Ascending aorta (tissue), 2 donors: ENCODE measurements at regions not wholly inside any gene's neighbourhood (a gene's known extent, or its start where the extent isn't known, plus 50 kb on each side); places are given as distances from the start of the nearest gene placed in this dataset.
"Not testable (repeated sequence)": the region's sequence is repeated elsewhere in the genome, so short reads cannot be mapped to it uniquely, and the experiment has no call there.

ENCODE experiments used
- DNase-seq, 2 donors: peaks; one replicate each; pipeline ENCODE4 v3.0.0-alpha.2; 2019; ENCODE audit warnings: low spot score in 2 of 2
- H3K27ac ChIP-seq, 2 donors: fragments of 200-600 bp; sonication (generic); one replicate each; pipeline ENCODE4 v1.5.1; 2016 to 2017; ENCODE audit warnings: mild to moderate bottlenecking in 1 of 2
- H3K27me3 ChIP-seq: fragments of 200-600 bp; sonication (generic); one replicate; pipeline ENCODE4 v1.5.1; 2017
- H3K36me3 ChIP-seq, 2 donors: fragments of 200-600 bp; sonication (generic); one replicate each; pipeline ENCODE4 v1.5.1; 2016
- H3K4me1 ChIP-seq, 2 donors: fragments of 200-600 bp; sonication (generic); one replicate each; pipeline ENCODE4 v1.5.1; 2016 to 2017; ENCODE audit warnings: mild to moderate bottlenecking in 1 of 2
- H3K4me3 ChIP-seq, 2 donors: fragments of 200-600 bp; sonication (generic); one replicate each; pipeline ENCODE4 v1.5.1; 2016 to 2017; ENCODE audit warnings: mild to moderate bottlenecking in 1 of 2
- H3K9me3 ChIP-seq, 2 donors: fragments of 200-600 bp; sonication (generic); one replicate each; pipeline ENCODE4 v1.5.1; 2016
- intact Hi-C: fragments of 100-400 bp; cut with DNase I; formaldehyde crosslinking; loops from one replicate; pipeline ENCODE4 v1.15.1; 2023
- TF ChIP-seq, protein P1 (sequence below), 3 experiments: fragments of 200-600 bp in 2 of 3; fragments of 450-650 bp in 1 of 3; sonication (generic) in 2 of 3; IDR thresholded peaks; one replicate each; pipeline ENCODE4 v1.5.1; 2016 to 2019; ENCODE audit warnings: antibody characterized with exemption in 3 of 3, mild to moderate bottlenecking in 1 of 3, moderate library complexity in 1 of 3

DNA sequence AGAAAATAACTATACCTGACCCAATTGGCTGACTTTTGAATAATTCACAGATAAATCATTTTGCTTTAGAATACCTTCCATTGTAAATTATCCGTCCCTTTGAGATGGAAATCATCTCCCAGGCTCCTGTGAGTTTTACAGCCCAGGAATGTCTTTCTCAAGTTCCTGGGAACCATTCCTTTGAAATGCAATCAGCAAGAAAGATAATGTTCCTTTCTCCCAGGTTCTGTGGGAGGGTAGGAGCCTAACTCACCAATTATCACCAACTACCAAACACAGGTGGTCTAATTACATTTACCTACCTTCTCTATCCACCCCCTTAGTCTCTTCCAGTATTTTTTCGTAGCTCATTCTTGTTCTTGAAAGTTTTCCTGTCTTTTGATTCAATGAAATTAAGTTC is 1016.0 kb downstream of the SOCS6 start:
- no peak overlapping the region for H3K27ac ChIP-seq
- H3K9me3 ChIP-seq: no peaks in the 10 kb centered on the region
- TF ChIP-seq, protein P1, sequence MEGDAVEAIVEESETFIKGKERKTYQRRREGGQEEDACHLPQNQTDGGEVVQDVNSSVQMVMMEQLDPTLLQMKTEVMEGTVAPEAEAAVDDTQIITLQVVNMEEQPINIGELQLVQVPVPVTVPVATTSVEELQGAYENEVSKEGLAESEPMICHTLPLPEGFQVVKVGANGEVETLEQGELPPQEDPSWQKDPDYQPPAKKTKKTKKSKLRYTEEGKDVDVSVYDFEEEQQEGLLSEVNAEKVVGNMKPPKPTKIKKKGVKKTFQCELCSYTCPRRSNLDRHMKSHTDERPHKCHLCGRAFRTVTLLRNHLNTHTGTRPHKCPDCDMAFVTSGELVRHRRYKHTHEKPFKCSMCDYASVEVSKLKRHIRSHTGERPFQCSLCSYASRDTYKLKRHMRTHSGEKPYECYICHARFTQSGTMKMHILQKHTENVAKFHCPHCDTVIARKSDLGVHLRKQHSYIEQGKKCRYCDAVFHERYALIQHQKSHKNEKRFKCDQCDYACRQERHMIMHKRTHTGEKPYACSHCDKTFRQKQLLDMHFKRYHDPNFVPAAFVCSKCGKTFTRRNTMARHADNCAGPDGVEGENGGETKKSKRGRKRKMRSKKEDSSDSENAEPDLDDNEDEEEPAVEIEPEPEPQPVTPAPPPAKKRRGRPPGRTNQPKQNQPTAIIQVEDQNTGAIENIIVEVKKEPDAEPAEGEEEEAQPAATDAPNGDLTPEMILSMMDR (IDR thresholded peaks at IDR 0.05): no peak
- H3K36me3 ChIP-seq: no peaks in the 10 kb centered on the region
- intact Hi-C loops: no loop called here
- H3K27me3 ChIP-seq: no peaks in the 10 kb centered on the region
- no peak overlapping the region for H3K4me3 ChIP-seq
- DNase-seq: no peak
- no peaks in the 10 kb centered on the region for H3K4me1 ChIP-seq

DNA sequence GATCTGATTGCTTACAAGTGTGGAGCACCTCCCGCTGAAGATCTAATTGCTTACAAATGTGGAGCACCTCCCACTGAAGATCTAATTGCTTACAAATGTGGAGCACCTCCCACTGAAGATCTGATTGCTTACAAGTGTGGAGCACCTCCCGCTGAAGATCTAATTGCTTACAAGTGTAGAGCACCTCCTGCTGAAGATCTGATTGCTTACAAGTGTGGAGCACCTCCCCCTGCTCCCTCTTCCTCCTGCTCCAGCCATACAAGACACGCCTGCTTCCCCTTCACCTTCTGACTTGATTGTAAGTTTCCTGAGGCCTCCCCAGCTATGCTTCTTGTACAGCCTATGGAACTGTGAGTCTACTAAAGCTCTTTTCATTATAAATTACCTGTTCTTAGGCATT is 1014.9 kb downstream of the SOCS6 start:
- H3K27me3 ChIP-seq, DNase-seq, H3K27ac ChIP-seq, H3K9me3 ChIP-seq, intact Hi-C loops, H3K4me1 ChIP-seq, H3K4me3 ChIP-seq, H3K36me3 ChIP-seq: not testable (repeated sequence)

DNA sequence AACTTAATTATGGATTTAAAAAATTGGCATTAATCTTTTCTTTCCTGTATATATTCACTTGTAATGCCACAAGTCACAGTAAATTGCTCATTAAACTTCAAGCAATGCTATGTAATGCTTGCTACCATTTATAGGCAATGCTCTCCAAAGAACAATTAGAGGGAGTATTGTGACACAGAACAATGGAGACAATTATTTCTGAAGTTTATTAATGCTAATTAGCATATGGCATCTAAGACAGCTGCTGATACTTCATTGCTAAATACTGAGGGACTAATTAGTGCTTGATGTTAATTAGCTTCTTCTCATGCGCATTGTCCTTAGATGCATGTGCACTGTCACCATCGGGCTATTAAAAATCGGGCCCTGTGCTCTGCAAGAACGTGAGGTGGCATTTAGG is 1012.8 kb downstream of the SOCS6 start:
- H3K4me1 ChIP-seq: no peaks in the 10 kb centered on the region
- no peaks in the 10 kb centered on the region for H3K9me3 ChIP-seq
- no peak overlapping the region for H3K4me3 ChIP-seq
- no peak for DNase-seq
- H3K27me3 ChIP-seq: no peaks in the 10 kb centered on the region
- no peaks in the 10 kb centered on the region for H3K36me3 ChIP-seq
- TF ChIP-seq, protein P1 (IDR thresholded peaks at IDR 0.05): no peak
- H3K27ac ChIP-seq: no peak overlapping the region
- intact Hi-C loops: no loop called here

DNA sequence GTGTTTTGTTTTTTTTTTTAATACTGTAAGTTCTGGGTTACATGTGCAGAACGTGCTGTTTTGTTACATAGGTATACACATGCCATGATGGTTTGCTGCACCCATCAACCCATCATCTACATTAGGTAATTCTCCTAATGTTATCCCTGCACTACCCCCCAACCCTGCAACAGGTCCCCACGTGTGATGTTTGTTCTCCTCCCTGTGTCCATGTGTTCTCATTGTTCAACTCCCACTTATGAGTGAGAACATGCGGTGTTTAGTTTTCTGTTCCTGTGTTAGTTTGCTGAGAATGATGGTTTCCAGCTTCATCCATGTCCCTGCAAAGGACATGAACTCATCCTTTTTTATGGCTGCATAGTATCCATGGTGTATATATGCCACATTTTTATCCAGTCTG is 1005.4 kb downstream of the SOCS6 start:
- H3K27me3 ChIP-seq, DNase-seq, H3K4me1 ChIP-seq, H3K27ac ChIP-seq, intact Hi-C loops, H3K36me3 ChIP-seq, H3K9me3 ChIP-seq, H3K4me3 ChIP-seq: not testable (repeated sequence)

DNA sequence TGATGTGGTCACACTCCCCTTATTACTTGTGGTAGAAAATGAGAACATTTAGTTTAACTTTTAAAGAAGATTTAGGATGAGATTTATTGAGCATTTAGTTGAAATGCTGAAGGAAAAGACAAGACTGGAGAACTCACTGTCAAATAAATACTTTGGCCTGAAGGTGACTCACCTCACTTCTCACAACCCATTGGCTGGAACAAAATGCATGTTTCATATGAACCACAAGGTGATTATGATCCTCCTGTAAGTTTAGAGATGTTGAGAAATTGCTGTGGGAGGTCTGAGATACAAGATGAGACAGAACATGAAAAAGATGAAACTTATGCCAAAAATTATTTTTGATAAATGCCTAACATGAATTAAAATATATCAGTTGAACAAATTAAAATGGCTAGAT is 1004.5 kb downstream of the SOCS6 start:
- H3K27ac ChIP-seq: no peak overlapping the region
- no peaks in the 10 kb centered on the region for H3K27me3 ChIP-seq
- H3K4me3 ChIP-seq: no peak overlapping the region
- TF ChIP-seq, protein P1 (IDR thresholded peaks at IDR 0.05): no peak
- H3K4me1 ChIP-seq: no peaks in the 10 kb centered on the region
- no peaks in the 10 kb centered on the region for H3K9me3 ChIP-seq
- H3K36me3 ChIP-seq: no peaks in the 10 kb centered on the region
- no peak for DNase-seq
- intact Hi-C loops: no loop called here

DNA sequence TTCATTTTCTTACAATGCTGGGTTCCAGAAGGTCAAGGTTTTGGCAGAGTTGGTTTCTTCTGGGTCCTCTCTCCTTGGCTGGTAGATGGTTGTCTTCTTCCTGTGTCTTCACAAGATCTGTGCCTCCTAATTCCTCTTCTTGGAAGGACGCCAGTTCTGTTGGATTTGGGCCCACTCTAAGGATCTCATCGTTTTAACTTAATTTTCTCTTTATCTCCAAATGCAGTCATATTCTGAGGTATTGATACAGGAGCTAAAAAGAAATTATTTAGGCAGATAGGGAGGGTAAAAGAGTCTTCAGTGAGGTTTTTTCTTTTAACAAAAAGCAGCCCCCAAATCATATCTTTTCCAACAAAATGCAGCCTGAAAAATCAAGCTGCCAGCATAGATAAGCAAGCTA is 998.4 kb downstream of the SOCS6 start:
- Histone ChIP-seq H3K4me1 (no peaks in the 10 kb centered on the region), H3K27ac (no peak overlapping the region)
- intact Hi-C loops: no loop called here

More for the DNA sequence above, 998.4 kb downstream of the SOCS6 start:
- DNase-seq: no peak
- H3K9me3 ChIP-seq: no peaks in the 10 kb centered on the region
- no peak overlapping the region for H3K4me3 ChIP-seq
- no peaks in the 10 kb centered on the region for H3K36me3 ChIP-seq
- H3K27me3 ChIP-seq: no peaks in the 10 kb centered on the region
- TF ChIP-seq, protein P1 (IDR thresholded peaks at IDR 0.05): no peak
